ENCODE measurements at regions not wholly inside any gene's neighbourhood (a gene's known extent, or its start where the extent isn't known, plus 50 kb on each side); places are given as distances from the start of the nearest gene placed in this dataset.

- Histone ChIP-seq H3K27ac (peak overlapping the region in 1 of 2 donors; percentile 8), H3K4me1 (no peaks in the 10 kb centered on the region), H3K4me3 (peak overlapping the region; percentile 34 to 35), H3K9me3 (no peaks in the 10 kb centered on the region), H3K27me3 (no peaks in the 10 kb centered on the region), H3K36me3 (ENCODE audit: low read depth, missing control alignments) (no peaks in the 10 kb centered on the region)
- TF ChIP-seq CTCF (IDR thresholded peaks at IDR 0.05) (no peak), POLR2A (IDR thresholded peaks at IDR 0.05) (no peak)
- DNase-seq: no peak
- intact Hi-C loops (cut with DNase I; ENCODE audit: low total_unique reads): no loop called here
- 27 to 35% methylated on average over 33 to 55 of the region's 55 CpGs for WGBS, 2 donors
Measured at GRCh38 chr10:22476601-22477321, 131.5 kb downstream of the SPAG6 start.

- 48 to 53% methylated on average over 20 to 60 of the region's 72 CpGs for WGBS, 2 donors
- intact Hi-C loops (cut with DNase I; ENCODE audit: low total_unique reads): no loop called here
- H3K27ac ChIP-seq: no peak overlapping the region
- TF ChIP-seq POLR2A (IDR thresholded peaks at IDR 0.05) (no peak), CTCF (IDR thresholded peaks at IDR 0.05) (no peak)
- no peaks in the 10 kb centered on the region for H3K4me1 ChIP-seq
- H3K9me3 ChIP-seq: no peaks in the 10 kb centered on the region
- H3K4me3 ChIP-seq: peak overlapping the region; percentile 34 to 35
- no peak for DNase-seq
- H3K36me3 ChIP-seq (ENCODE audit: low read depth, missing control alignments): no peaks in the 10 kb centered on the region
- no peaks in the 10 kb centered on the region for H3K27me3 ChIP-seq
Measured at GRCh38 chr10:22477334-22478287, 132.3 kb downstream of the SPAG6 start.

GRCh38 chr10:22478555-22479334, 133.4 kb downstream of the SPAG6 start:
- no peaks in the 10 kb centered on the region for H3K27me3 ChIP-seq
- intact Hi-C loops (cut with DNase I; ENCODE audit: low total_unique reads): no loop called here
- no peaks in the 10 kb centered on the region for H3K4me1 ChIP-seq
- 75 to 85% methylated on average over 8 of the region's 8 CpGs for WGBS, 2 donors
- H3K4me3 ChIP-seq: no peak overlapping the region
- DNase-seq: no peak
- H3K36me3 ChIP-seq (ENCODE audit: low read depth, missing control alignments): no peaks in the 10 kb centered on the region
- no peak for TF ChIP-seq POLR2A (IDR thresholded peaks at IDR 0.05)
- no peak for TF ChIP-seq CTCF (IDR thresholded peaks at IDR 0.05)
- no peak overlapping the region for H3K27ac ChIP-seq
- no peaks in the 10 kb centered on the region for H3K9me3 ChIP-seq

GRCh38 chr10:22479419-22479818, 134.1 kb downstream of the SPAG6 start:
- DNase-seq: no peak
- TF ChIP-seq CTCF (IDR thresholded peaks at IDR 0.05) (no peak), POLR2A (IDR thresholded peaks at IDR 0.05) (no peak)
- no peak overlapping the region for H3K4me3 ChIP-seq
- H3K27ac ChIP-seq: no peak overlapping the region
- no peaks in the 10 kb centered on the region for H3K27me3 ChIP-seq
- WGBS, 2 donors: 86 to 90% methylated on average over 4 of the region's 4 CpGs
- H3K4me1 ChIP-seq: no peaks in the 10 kb centered on the region
- H3K36me3 ChIP-seq (ENCODE audit: low read depth, missing control alignments): no peaks in the 10 kb centered on the region
- intact Hi-C loops (cut with DNase I; ENCODE audit: low total_unique reads): no loop called here
- H3K9me3 ChIP-seq: no peaks in the 10 kb centered on the region

Data from testis (tissue), 2 donors.